PC-9 (cell line): ENCODE measurements at regions not wholly inside any gene's neighbourhood (a gene's known extent, or its start where the extent isn't known, plus 50 kb on each side); places are given as distances from the start of the nearest gene placed in this dataset.

ENCODE experiments used
- CTCF ChIP-seq: fragments of 200-600 bp; sonication (generic); conservative IDR thresholded peaks from 2 replicates; pipeline ENCODE4 v1.6.1; 2017; ENCODE audit warnings: mixed run types, antibody characterized with exemption, mild to moderate bottlenecking, moderate library complexity
- EZH2 ChIP-seq: fragments of 200-600 bp; sonication (generic); IDR thresholded peaks from 2 replicates; pipeline ENCODE4 v1.8.0; 2017; ENCODE audit warnings: antibody characterized with exemption, low read depth

GRCh38 chr9:82115331-82115730 lies 126.8 kb downstream of the SPATA31D1 start:
- TF ChIP-seq CTCF (no peak), EZH2 (no peak)
